ENCODE measurements at regions not wholly inside any gene's neighbourhood (a gene's known extent, or its start where the extent isn't known, plus 50 kb on each side); places are given as distances from the start of the nearest gene placed in this dataset.
"Not testable (repeated sequence)": the region's sequence is repeated elsewhere in the genome, so short reads cannot be mapped to it uniquely, and the experiment has no call there.

- FAIRE-seq: not testable (repeated sequence)
Observed at GRCh38 chr10:9453871-9454270, 1399.4 kb downstream of the GATA3 start.

GRCh38 chr10:9469663-9470205 lies 1415.2 kb downstream of the GATA3 start:
- FAIRE-seq: no peak

DNA sequence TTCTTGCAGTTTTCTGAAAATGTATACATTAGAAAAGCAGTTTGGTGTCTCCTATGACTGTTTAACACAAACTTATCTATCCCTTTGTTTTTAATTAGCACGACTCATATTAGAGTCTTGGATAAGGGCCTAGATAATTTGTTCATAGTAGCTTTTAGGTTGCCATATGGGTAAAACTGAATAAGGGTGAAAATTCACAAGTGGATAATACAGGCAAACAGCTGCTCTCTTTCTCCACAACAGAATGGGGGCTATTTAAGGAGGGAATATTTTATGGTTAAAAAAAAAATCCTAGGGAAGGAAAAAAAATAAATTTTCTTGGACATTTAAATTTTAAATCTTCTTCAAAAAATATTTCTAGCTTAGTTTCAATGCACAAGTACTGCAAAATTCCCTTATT lies 1416.1 kb downstream of the GATA3 start:
- FAIRE-seq: no peak

DNA sequence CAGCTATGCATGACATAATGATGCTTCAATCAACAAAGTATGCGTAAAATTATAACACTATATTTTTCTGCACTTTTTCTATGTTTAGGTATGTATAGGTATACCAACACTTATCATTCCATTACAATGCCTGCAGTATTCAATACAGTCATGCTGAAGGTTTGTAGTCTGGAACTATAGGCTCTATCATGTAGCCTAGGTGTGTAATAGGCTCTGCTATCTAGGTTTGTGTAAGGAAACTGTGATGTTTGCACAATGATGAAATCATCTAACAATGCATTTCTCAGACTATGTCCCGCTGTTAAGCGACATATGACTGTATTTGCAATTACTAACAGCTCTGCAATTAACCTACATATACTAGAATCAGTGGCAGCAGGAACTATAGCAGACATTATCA lies 1447.5 kb downstream of the GATA3 start:
- FAIRE-seq: no peak

- no peak for FAIRE-seq
Observed at GRCh38 chr10:9504227-9504626, 1449.7 kb downstream of the GATA3 start.

GRCh38 chr10:9505546-9505945 lies 1451.1 kb downstream of the GATA3 start:
- no peak for FAIRE-seq

- no peak for FAIRE-seq
Observed at GRCh38 chr10:9508606-9509005, 1454.1 kb downstream of the GATA3 start.

DNA sequence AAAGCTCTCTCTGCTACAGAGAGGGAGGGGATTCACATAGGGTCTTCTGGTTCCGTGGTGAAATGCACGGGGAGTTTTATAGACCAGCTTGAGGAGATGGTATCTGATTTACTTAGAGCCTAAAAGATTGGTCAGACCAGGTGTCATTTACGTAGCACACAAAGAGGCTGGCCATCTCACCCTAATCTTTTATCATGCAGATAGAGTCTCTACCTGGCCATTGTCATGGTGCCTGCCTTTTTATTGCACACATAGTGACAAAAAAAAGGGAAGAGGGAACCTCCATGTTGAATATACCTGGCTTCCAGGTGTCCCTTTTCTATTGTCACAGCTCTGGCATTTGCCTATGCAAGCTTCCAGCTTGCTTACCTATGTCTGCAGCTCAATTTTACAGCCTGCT lies 1456.1 kb downstream of the GATA3 start:
- no peak for FAIRE-seq

GRCh38 chr10:9515922-9516321 lies 1461.4 kb downstream of the GATA3 start:
- no peak for FAIRE-seq

DNA sequence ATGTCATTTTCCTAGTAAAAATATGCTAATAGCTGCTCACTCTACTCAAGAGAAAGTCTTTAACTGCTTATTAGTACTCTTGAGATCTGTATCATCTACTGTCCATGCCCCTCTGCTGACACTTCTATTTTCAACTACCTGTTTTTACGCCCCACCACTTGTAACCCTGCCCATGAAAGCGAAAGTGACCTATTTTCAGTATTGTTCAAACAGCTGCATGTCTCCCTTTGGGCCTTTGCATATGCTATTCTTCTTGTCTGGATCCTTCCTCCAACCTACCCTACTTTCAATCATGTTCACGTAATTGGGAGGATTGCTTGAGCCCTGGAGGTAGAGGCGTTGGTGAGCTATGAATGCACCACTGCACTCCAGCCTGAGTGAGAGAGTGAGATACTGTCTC lies 1481.3 kb downstream of the GATA3 start:
- no peak for FAIRE-seq

GRCh38 chr10:9545073-9545472 lies 1472.6 kb upstream of the CELF2 start:
- no peak for FAIRE-seq

DNA sequence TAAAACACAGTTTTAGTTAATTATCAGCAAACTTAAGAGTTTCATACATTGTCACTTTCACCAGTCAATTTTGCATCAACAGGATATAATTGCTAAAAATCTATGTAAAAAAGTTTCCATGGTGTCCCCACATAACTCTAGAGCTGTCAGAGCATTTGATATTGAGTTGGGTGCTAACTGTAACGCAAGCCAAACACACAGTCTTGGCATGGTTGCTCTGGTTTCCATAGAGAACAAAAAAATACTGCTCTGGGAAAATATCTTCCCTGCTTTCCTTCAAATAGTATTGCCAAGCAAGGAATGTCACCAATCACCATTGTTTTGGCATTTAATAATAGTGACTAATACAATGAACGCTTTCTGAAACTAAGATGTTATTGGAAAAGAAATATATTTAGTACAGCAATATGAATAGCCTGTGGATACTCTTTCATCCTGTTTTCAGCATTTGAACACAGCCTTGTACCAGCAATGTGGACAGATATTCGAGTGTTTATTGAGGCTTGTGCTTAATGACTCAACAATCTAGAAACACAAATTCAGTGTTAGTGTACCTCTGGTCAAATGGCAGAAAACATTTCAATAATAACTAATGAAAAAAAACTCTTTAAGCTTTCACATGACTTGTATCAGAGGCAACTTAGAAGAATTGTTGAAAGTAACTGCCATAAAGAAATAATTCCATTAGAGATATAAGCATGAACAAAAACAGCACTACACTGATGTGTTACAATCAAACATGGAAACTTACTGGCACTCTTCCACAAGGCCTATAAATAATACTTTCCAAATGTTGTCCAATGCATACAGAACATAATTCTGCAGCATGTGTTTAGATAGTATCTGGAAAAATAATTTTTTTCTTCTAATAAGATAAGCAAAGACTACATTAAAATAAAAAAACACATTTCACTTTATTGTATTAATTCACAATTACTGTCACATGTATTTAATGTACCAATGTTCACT lies 1469.5 kb upstream of the CELF2 start:
- FAIRE-seq: no peak

- no peak for FAIRE-seq
Observed at GRCh38 chr10:9550810-9551209, 1466.9 kb upstream of the CELF2 start.

GRCh38 chr10:9554321-9554720 lies 1463.4 kb upstream of the CELF2 start:
- FAIRE-seq: no peak

- no peak for FAIRE-seq
Observed at GRCh38 chr10:9560976-9561375, 1456.7 kb upstream of the CELF2 start.

DNA sequence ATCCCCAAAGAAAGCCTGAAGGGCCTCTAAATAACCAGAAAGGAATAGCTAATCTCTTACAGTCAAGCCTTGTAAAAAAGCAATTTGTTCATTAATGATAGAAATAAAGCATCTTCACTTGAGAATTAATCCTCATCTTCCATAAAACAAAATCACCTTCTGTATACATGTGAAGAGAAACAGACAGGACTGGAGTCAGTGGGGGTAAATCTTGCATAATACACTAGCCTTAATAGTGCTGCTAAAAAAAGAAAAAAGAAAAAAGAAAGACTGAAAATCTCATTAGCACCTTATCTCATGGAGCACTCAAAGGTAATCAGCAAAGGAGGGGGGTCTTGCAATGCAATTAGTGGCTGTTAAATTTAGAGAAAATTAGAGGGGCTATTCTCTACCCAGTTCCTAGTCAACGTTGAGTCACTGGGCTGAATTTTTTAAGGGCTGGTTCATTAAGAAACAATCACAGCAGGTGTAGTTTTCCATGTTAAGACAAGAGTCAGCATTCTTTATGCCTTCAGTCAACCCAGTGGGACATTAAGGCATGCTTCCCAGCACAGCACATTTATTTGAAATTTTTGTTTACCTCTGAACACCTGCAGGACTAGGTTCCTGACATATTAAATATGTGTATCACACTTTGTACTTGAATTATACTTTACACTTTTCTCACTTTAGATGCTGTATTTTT lies 1455.7 kb upstream of the CELF2 start:
- no peak for FAIRE-seq

GRCh38 chr10:9577746-9578145 lies 1439.9 kb upstream of the CELF2 start:
- no peak for FAIRE-seq

- no peak for FAIRE-seq
Observed at GRCh38 chr10:9579110-9579705, 1438.5 kb upstream of the CELF2 start.

DNA sequence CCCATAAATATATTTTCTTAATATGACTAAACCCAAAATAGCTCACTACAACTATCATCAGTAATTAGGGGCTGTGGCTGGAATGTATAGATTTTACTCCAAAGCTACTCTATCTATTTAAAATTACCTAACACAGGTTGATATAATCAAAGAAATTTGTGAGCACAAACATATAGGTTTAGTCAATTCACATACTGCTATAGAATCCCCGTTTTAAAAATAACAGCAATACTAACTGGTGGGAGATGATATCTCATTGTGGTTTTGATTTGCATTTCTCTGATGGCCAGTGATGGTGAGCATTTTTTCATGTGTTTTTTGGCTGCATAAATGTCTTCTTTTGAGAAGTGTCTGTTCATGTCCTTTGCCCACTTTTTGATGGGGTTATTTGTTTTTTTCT lies 1434.9 kb upstream of the CELF2 start:
- FAIRE-seq: not testable (repeated sequence)

GRCh38 chr10:9596368-9596920 lies 1421.2 kb upstream of the CELF2 start:
- no peak for FAIRE-seq

DNA sequence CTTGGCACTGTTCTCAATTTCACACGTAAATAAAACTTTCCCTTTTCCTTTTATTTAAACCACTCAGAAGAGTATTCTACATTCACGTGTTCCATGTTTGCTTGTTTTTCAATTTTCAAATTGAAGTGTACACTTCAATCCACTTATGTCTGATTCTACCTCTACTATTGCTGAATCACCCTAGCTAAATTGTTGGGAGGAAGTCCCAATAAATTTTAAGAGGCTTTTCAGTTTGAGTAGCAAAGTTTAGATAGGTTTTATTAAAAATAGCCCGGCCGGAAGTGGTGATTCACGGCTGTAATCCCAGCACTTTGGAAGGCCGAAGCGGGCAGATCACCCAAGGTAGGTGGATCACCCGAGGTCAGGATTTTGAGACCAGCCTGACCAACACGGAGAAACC lies 1414.7 kb upstream of the CELF2 start:
- no peak for FAIRE-seq

DNA sequence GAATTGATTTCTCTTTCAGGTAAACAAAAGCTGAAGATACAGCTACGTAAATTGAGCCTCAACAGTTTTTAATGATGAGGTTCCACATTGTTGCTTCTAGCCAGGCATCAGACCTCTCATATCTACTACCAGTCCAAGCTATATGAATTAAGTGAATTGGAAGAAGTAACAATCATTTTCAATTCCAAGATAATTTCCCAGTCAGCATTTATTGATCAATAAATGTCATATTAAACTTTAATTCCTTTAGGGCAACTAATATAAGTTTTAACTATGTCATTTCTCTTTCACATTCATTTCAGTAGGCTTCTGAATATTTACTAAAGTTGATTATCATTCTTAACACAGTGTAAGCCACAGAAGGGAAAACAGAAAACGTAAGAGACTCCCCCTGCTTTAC lies 1413.7 kb upstream of the CELF2 start:
- no peak for FAIRE-seq

DNA sequence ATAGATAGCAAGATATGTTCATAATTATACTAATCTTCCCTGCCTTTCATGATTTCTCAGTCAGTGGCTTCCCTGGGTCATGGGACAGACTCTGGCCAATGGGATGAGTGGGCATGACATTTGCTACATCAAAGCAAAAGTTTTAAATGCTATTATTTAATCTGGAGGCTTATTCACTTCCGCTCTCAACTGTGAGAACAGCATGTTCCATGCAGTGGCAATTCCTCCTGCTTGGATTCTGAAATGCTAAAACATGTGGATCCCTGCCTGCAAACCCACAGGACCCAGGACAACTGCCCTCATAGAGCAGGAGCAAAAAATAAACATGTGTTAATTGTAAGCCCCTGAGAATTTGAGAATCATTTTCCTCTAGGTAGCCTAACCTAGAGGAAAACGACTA lies 1412.4 kb upstream of the CELF2 start:
- FAIRE-seq: no peak
